CD14-positive monocyte (primary cell): ENCODE measurements at regions not wholly inside any gene's neighbourhood (a gene's known extent, or its start where the extent isn't known, plus 50 kb on each side); places are given as distances from the start of the nearest gene placed in this dataset.

Experiments
- DNase-seq, 3 donors: peaks; one replicate each; pipeline ENCODE4 v3.0.0-alpha.2; 2011 to 2022
- H2AFZ ChIP-seq: 2 replicates; pipeline ENCODE4 v1.6.0; 2012; ENCODE audit warnings: mild to moderate bottlenecking, low read depth, low read length, inconsistent platforms; ENCODE audit not compliant: insufficient read depth, poor library complexity, severe bottlenecking
- H3K27ac ChIP-seq, 2 donors: 1 replicate in 1 of 2; 2 replicates in 1 of 2; pipeline ENCODE4 v1.5.1; 2012 to 2013; ENCODE audit warnings: low read length in 2 of 2, control low read depth in 1 of 2, inconsistent platforms in 1 of 2, low read depth in 1 of 2, mild to moderate bottlenecking in 1 of 2
- H3K27me3 ChIP-seq, 2 donors: one replicate each; pipeline versions ENCODE4 v1.6.0 to v1.6.1; 2011 to 2013; ENCODE audit warnings: low read length in 2 of 2; ENCODE audit not compliant: control insufficient read depth in 2 of 2, insufficient read depth in 2 of 2
- H3K36me3 ChIP-seq, 2 donors: replicated peaks in 1 of 2; 1 replicate in 1 of 2; 2 replicates in 1 of 2; pipeline versions ENCODE4 v1.5.1 to v1.6.1; 2012 to 2013; ENCODE audit warnings: low read length in 2 of 2, control low read depth in 1 of 2, inconsistent platforms in 1 of 2, mild to moderate bottlenecking in 1 of 2; ENCODE audit not compliant: insufficient read depth in 2 of 2, control insufficient read depth in 1 of 2
- H3K4me1 ChIP-seq, 2 donors: 1 replicate in 1 of 2; 2 replicates in 1 of 2; pipeline versions ENCODE4 v1.5.1 to v1.6.1; 2012 to 2013; ENCODE audit warnings: low read length in 2 of 2, control low read depth in 1 of 2, inconsistent platforms in 1 of 2, mild to moderate bottlenecking in 1 of 2, moderate library complexity in 1 of 2; ENCODE audit not compliant: insufficient read depth in 2 of 2, control insufficient read depth in 1 of 2
- H3K4me2 ChIP-seq: replicated peaks from 2 replicates; pipeline ENCODE3; 2012; ENCODE audit warnings: low read length, moderate library complexity, mild to moderate bottlenecking; ENCODE audit not compliant: poor library complexity, severe bottlenecking; ENCODE audit errors: extremely low read depth
- H3K4me3 ChIP-seq, 3 experiments: fragments of 200-600 bp in 1 of 3; sonication (generic) in 1 of 3; replicated peaks in 1 of 3; 1 replicate in 2 of 3; 2 replicates in 1 of 3; pipeline ENCODE4 v1.5.1; 2011 to 2013; ENCODE audit warnings: low read length in 3 of 3, mild to moderate bottlenecking in 3 of 3, control low read depth in 2 of 3, low read depth in 2 of 3, inconsistent platforms in 1 of 3, moderate library complexity in 1 of 3
- H3K79me2 ChIP-seq: 2 replicates; pipeline ENCODE4 v1.6.0; 2012; ENCODE audit warnings: mild to moderate bottlenecking, control low read depth, inconsistent platforms, low read length, moderate library complexity; ENCODE audit not compliant: insufficient read depth
- H3K9ac ChIP-seq: 2 replicates; pipeline ENCODE4 v1.6.0; 2017; ENCODE audit warnings: low read length, mild to moderate bottlenecking; ENCODE audit not compliant: insufficient read depth, poor library complexity, severe bottlenecking
- H3K9me3 ChIP-seq, 2 donors: replicated peaks in 1 of 2; 1 replicate in 1 of 2; 2 replicates in 1 of 2; pipeline versions ENCODE4 v1.5.1 to v1.6.1; 2012 to 2013; ENCODE audit warnings: low read length in 2 of 2, control low read depth in 1 of 2; ENCODE audit not compliant: control insufficient read depth in 1 of 2, insufficient read depth in 1 of 2
- H4K20me1 ChIP-seq: 2 replicates; pipeline ENCODE4 v1.6.0; 2012; ENCODE audit warnings: mild to moderate bottlenecking, low read length, control low read depth, moderate library complexity; ENCODE audit not compliant: insufficient read depth
- H3K27ac Mint-ChIP-seq, 7 donors: one replicate each; pipeline ENCODE4 v1.8.0; 2020; ENCODE audit warnings: mild to moderate bottlenecking in 7 of 7, mixed read lengths in 7 of 7, moderate library complexity in 6 of 7, inconsistent platforms in 2 of 7
- H3K27me3 Mint-ChIP-seq, 3 donors: one replicate each; pipeline ENCODE4 v1.8.0; 2021 to 2022; ENCODE audit warnings: low read depth in 3 of 3, mild to moderate bottlenecking in 3 of 3, mixed read lengths in 3 of 3, moderate library complexity in 3 of 3, inconsistent platforms in 1 of 3
- H3K36me3 Mint-ChIP-seq, 2 donors: one replicate each; pipeline ENCODE4 v1.8.0; 2020; ENCODE audit warnings: mixed read lengths in 2 of 2, inconsistent platforms in 1 of 2, mild to moderate bottlenecking in 1 of 2
- H3K4me1 Mint-ChIP-seq: one replicate; pipeline ENCODE4 v1.8.0; 2020; ENCODE audit warnings: mild to moderate bottlenecking, mixed read lengths
- H3K4me3 Mint-ChIP-seq, 2 donors: one replicate each; pipeline ENCODE4 v1.8.0; 2020; ENCODE audit warnings: mild to moderate bottlenecking in 2 of 2, mixed read lengths in 2 of 2, moderate library complexity in 1 of 2
- H3K9me3 Mint-ChIP-seq, 7 donors: one replicate each; pipeline ENCODE4 v1.8.0; 2020 to 2022; ENCODE audit warnings: mixed read lengths in 7 of 7, mild to moderate bottlenecking in 6 of 7, moderate library complexity in 6 of 7, inconsistent platforms in 2 of 7
- WGBS: methylation state at CpG from one replicate; pipeline ENCODE4 v1.1.5; 2013; ENCODE audit warnings: missing lambda C conversion rate; ENCODE audit not compliant: insufficient coverage; 5-methylcytosine and 5-hydroxymethylcytosine counted together
- intact Hi-C, 2 donors: fragments of 100-400 bp; cut with micrococcal nuclease; formaldehyde crosslinking; loops; one replicate each; pipeline versions ENCODE4 v1.15.0 to v1.15.1; 2023
- TF ChIP-seq, protein P1 (sequence below): fragments of 200-600 bp; IDR thresholded peaks from one replicate; pipeline ENCODE4 v1.8.0; 2022; ENCODE audit warnings: antibody characterized with exemption, mild to moderate bottlenecking

DNA sequence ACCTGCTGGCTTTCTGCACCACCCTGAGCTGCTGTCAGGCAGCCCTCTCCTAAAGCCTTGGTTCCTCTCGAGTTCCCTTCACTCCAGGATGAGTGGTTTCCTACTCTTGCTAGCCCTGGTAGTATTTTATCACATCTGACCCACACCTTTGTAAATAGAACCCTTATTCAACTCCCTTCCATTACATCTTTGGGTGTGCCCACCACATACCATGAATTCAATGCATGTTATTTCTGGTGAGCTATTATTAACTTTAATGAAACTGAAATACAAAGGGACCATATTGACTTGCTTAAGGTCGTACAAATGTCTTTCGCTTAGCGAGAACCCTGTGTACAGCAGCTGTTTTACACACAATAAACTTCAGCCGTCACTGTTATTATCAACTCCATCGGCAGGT is 521.3 kb downstream of the GRIN2A start:
- intact Hi-C loops, result no loop called here
- H3K9me3 Mint-ChIP-seq, result peaks cover 0 to 9% (median 3%) of the 10 kb centered on the region in 7 donors
- H3K27ac ChIP-seq, result no peak overlapping the region
- H3K27ac Mint-ChIP-seq, result no peak overlapping the region
- no peaks in the 10 kb centered on the region for H3K36me3 ChIP-seq
- H3K4me2 ChIP-seq, result no peak overlapping the region
- WGBS, result 40% methylated on average over 1 of the region's 6 CpGs
- no peak overlapping the region for H3K4me3 ChIP-seq
- no peak overlapping the region for H2AFZ ChIP-seq
- no peaks in the 10 kb centered on the region for H3K4me1 Mint-ChIP-seq
- H3K4me1 ChIP-seq, result no peaks in the 10 kb centered on the region
- no peaks in the 10 kb centered on the region for H4K20me1 ChIP-seq
- H3K36me3 Mint-ChIP-seq, result no peaks in the 10 kb centered on the region
- no peak for DNase-seq
- H3K9me3 ChIP-seq, result no peaks in the 10 kb centered on the region
- H3K9ac ChIP-seq, result no peak overlapping the region
- no peak overlapping the region for H3K4me3 Mint-ChIP-seq
- peaks cover 0 to 2% (median 0%) of the 10 kb centered on the region in 3 donors for H3K27me3 Mint-ChIP-seq
- TF ChIP-seq, protein P1, sequence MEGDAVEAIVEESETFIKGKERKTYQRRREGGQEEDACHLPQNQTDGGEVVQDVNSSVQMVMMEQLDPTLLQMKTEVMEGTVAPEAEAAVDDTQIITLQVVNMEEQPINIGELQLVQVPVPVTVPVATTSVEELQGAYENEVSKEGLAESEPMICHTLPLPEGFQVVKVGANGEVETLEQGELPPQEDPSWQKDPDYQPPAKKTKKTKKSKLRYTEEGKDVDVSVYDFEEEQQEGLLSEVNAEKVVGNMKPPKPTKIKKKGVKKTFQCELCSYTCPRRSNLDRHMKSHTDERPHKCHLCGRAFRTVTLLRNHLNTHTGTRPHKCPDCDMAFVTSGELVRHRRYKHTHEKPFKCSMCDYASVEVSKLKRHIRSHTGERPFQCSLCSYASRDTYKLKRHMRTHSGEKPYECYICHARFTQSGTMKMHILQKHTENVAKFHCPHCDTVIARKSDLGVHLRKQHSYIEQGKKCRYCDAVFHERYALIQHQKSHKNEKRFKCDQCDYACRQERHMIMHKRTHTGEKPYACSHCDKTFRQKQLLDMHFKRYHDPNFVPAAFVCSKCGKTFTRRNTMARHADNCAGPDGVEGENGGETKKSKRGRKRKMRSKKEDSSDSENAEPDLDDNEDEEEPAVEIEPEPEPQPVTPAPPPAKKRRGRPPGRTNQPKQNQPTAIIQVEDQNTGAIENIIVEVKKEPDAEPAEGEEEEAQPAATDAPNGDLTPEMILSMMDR, result no peak
- no peaks in the 10 kb centered on the region for H3K27me3 ChIP-seq
- H3K79me2 ChIP-seq, result no peaks in the 10 kb centered on the region

- no peak overlapping the region for H3K27ac Mint-ChIP-seq
- Histone ChIP-seq H3K4me2 (no peak overlapping the region), H3K4me3 (no peak overlapping the region), H3K27ac (no peak overlapping the region), H2AFZ (no peak overlapping the region), H4K20me1 (no peaks in the 10 kb centered on the region), H3K9me3 (no peaks in the 10 kb centered on the region), H3K27me3 (no peaks in the 10 kb centered on the region), H3K36me3 (no peaks in the 10 kb centered on the region), H3K79me2 (no peaks in the 10 kb centered on the region), H3K9ac (no peak overlapping the region), H3K4me1 (no peaks in the 10 kb centered on the region)
- intact Hi-C loops, result no loop called here
- no peak overlapping the region for H3K4me3 Mint-ChIP-seq
- peaks cover 0 to 2% (median 0%) of the 10 kb centered on the region in 3 donors for H3K27me3 Mint-ChIP-seq
- peaks cover 0 to 12% (median 3%) of the 10 kb centered on the region in 7 donors for H3K9me3 Mint-ChIP-seq
- no peaks in the 10 kb centered on the region for H3K4me1 Mint-ChIP-seq
- WGBS, result 46% methylated on average over 6 of the region's 10 CpGs
- H3K36me3 Mint-ChIP-seq, result no peaks in the 10 kb centered on the region
- TF ChIP-seq, protein P1, result no peak
- no peak for DNase-seq
Measured at GRCh38 chr16:9661336-9662017, 520.8 kb downstream of the GRIN2A start.
